ENCODE measurements at regions not wholly inside any gene's neighbourhood (a gene's known extent, or its start where the extent isn't known, plus 50 kb on each side); places are given as distances from the start of the nearest gene placed in this dataset.

DNA sequence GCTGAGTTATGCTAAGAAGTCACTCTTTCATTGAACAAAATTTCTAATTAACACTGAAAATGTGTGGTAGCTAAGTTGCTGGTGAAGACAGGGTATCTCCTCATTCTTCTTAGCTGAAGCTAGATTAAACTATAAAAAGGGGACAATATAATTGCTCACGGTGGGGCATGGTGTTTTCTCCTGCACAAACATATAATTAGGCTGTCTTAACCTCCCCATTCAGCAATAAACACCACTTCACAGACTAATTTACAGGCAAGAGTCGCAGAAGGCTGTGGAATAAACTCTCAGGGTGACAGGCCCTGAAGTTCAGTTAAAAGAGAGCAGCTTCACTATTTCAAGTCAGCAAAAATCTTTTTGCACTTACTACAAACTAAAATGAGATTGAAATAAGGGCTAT is 338.9 kb upstream of the NT5E start:
- Histone ChIP-seq H3K9me2 (replicated peaks; ENCODE audit: insufficient read depth, low read length) (no peaks in the 10 kb centered on the region), H3K4me3 (ENCODE audit: insufficient read depth, low read length, poor library complexity, severe bottlenecking) (no peak overlapping the region), H3K9ac (ENCODE audit: low read length) (no peak overlapping the region), H4K20me1 (ENCODE audit: low read depth, low read length) (no peaks in the 10 kb centered on the region), H3K36me3 (ENCODE audit: low read length) (no peaks in the 10 kb centered on the region), H3K27ac (ENCODE audit: low read depth, low read length) (no peak overlapping the region), H3K4me2 (ENCODE audit: low read depth, low read length, poor library complexity, severe bottlenecking) (no peak overlapping the region), H3K79me2 (ENCODE audit: insufficient read depth, low read length) (no peaks in the 10 kb centered on the region), H3F3A (ENCODE audit: insufficient read depth) (no peaks in the 10 kb centered on the region), H2AFZ (ENCODE audit: low read depth, low read length, severe bottlenecking) (no peak overlapping the region), H3K27me3 (ENCODE audit: low read length) (no peaks in the 10 kb centered on the region), H3K9me3 (ENCODE audit: insufficient read depth, low read length) (no peaks in the 10 kb centered on the region)
- TF ChIP-seq, protein P1, sequence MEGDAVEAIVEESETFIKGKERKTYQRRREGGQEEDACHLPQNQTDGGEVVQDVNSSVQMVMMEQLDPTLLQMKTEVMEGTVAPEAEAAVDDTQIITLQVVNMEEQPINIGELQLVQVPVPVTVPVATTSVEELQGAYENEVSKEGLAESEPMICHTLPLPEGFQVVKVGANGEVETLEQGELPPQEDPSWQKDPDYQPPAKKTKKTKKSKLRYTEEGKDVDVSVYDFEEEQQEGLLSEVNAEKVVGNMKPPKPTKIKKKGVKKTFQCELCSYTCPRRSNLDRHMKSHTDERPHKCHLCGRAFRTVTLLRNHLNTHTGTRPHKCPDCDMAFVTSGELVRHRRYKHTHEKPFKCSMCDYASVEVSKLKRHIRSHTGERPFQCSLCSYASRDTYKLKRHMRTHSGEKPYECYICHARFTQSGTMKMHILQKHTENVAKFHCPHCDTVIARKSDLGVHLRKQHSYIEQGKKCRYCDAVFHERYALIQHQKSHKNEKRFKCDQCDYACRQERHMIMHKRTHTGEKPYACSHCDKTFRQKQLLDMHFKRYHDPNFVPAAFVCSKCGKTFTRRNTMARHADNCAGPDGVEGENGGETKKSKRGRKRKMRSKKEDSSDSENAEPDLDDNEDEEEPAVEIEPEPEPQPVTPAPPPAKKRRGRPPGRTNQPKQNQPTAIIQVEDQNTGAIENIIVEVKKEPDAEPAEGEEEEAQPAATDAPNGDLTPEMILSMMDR (IDR thresholded peaks at IDR 0.05; ENCODE audit: insufficient read depth, low read length, poor library complexity, severe bottlenecking), result no peak

DNA sequence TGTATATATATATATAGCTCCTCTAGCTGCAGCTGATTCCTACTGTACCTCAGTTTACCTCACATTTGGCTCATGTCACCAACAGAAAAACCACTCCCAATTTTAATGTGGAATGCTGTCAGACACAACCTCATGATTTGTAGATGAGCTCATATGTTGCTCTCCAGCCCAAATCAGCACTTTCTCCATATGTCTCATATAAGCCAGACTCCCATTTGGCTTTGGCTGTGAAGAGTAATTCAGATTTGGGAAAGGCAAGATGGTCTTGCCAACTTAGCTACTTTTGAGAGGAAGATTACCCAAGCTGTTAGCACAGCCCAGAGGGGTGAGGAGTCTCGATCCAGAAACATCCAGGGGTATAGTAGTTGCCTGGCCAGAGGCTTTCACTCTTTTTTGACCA is 342.2 kb upstream of the NT5E start:
- H3K4me2 ChIP-seq (ENCODE audit: low read depth, low read length, poor library complexity, severe bottlenecking), result no peak overlapping the region
- no peak overlapping the region for H2AFZ ChIP-seq (ENCODE audit: low read depth, low read length, severe bottlenecking)
- H3K9me2 ChIP-seq (replicated peaks; ENCODE audit: insufficient read depth, low read length), result no peaks in the 10 kb centered on the region
- TF ChIP-seq, protein P1 (IDR thresholded peaks at IDR 0.05; ENCODE audit: insufficient read depth, low read length, poor library complexity, severe bottlenecking), result no peak
- TF ChIP-seq EZH2phosphoT487 (conservative IDR thresholded peaks at IDR 0.05; ENCODE audit: low read length), result no peak
- H4K20me1 ChIP-seq (ENCODE audit: low read depth, low read length), result no peaks in the 10 kb centered on the region
- no peaks in the 10 kb centered on the region for H3K79me2 ChIP-seq (ENCODE audit: insufficient read depth, low read length)
- H3K9ac ChIP-seq (ENCODE audit: low read length), result no peak overlapping the region
- H3K27me3 ChIP-seq (ENCODE audit: low read length), result no peaks in the 10 kb centered on the region
- H3K4me3 ChIP-seq (ENCODE audit: insufficient read depth, low read length, poor library complexity, severe bottlenecking), result no peak overlapping the region
- H3K9me3 ChIP-seq (ENCODE audit: insufficient read depth, low read length), result no peaks in the 10 kb centered on the region
- H3K27ac ChIP-seq (ENCODE audit: low read depth, low read length), result no peak overlapping the region
- no peaks in the 10 kb centered on the region for H3K36me3 ChIP-seq (ENCODE audit: low read length)
- no peaks in the 10 kb centered on the region for H3F3A ChIP-seq (ENCODE audit: insufficient read depth)

DNA sequence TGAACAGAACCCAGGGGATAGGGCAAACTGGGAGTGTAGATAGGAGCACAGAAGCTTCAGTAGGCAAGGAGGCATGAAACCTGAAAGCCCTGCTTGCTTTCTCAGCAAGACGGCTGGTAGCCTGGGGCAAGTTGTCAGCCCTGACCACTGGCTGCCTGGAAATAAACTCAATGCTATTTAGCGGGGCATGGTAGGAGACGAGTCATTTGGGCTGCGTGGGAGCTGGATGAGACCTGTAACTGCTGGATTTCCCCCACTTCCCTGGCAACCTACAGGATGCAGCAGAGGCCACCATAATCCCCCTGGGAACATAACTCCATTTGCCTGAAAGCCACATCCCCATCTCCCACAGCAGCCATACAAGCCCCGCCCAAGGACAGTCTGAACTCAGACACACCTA is 332.6 kb upstream of the TBX18 start:
- no peaks in the 10 kb centered on the region for H3K36me3 ChIP-seq (ENCODE audit: low read length)
- H3K9me3 ChIP-seq (ENCODE audit: insufficient read depth, low read length), result no peaks in the 10 kb centered on the region
- no peaks in the 10 kb centered on the region for H3K9me2 ChIP-seq (replicated peaks; ENCODE audit: insufficient read depth, low read length)
- no peak overlapping the region for H3K9ac ChIP-seq (ENCODE audit: low read length)
- H3K79me2 ChIP-seq (ENCODE audit: insufficient read depth, low read length), result no peaks in the 10 kb centered on the region
- no peak overlapping the region for H2AFZ ChIP-seq (ENCODE audit: low read depth, low read length, severe bottlenecking)
- H3F3A ChIP-seq (ENCODE audit: insufficient read depth), result no peaks in the 10 kb centered on the region
- no peaks in the 10 kb centered on the region for H3K27me3 ChIP-seq (ENCODE audit: low read length)
- H3K4me2 ChIP-seq (ENCODE audit: low read depth, low read length, poor library complexity, severe bottlenecking), result no peak overlapping the region
- no peak overlapping the region for H3K27ac ChIP-seq (ENCODE audit: low read depth, low read length)
- no peak overlapping the region for H3K4me3 ChIP-seq (ENCODE audit: insufficient read depth, low read length, poor library complexity, severe bottlenecking)
- no peaks in the 10 kb centered on the region for H4K20me1 ChIP-seq (ENCODE audit: low read depth, low read length)
- TF ChIP-seq, protein P1 (IDR thresholded peaks at IDR 0.05; ENCODE audit: insufficient read depth, low read length, poor library complexity, severe bottlenecking), result no peak
- no peak for TF ChIP-seq EZH2phosphoT487 (conservative IDR thresholded peaks at IDR 0.05; ENCODE audit: low read length)

DNA sequence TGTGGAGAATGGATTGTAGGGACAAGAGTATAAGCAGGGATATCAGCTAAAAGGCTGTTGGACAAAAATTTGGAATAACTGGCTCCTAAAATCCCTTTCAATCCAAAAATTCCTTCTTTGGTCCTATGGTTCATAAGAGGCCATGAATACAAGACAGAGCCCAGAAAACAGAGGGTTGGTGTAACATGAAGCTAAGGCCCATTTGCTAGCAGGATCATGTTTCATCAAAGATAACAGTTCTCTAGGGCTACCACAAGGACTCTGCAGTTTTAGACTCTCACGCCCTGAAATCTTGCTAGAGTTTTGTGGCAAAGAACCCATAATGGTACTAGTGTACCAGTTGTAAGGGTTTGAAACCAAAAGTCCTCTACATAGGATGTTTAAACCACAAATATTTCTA is 327.8 kb upstream of the TBX18 start:
- Histone ChIP-seq H4K20me1 (ENCODE audit: low read depth, low read length) (no peaks in the 10 kb centered on the region), H3K27ac (ENCODE audit: low read depth, low read length) (no peak overlapping the region), H3F3A (ENCODE audit: insufficient read depth) (no peaks in the 10 kb centered on the region), H3K4me2 (ENCODE audit: low read depth, low read length, poor library complexity, severe bottlenecking) (no peak overlapping the region), H3K9me2 (replicated peaks; ENCODE audit: insufficient read depth, low read length) (no peaks in the 10 kb centered on the region), H3K36me3 (ENCODE audit: low read length) (no peaks in the 10 kb centered on the region), H3K9me3 (ENCODE audit: insufficient read depth, low read length) (no peaks in the 10 kb centered on the region), H3K27me3 (ENCODE audit: low read length) (no peaks in the 10 kb centered on the region), H3K79me2 (ENCODE audit: insufficient read depth, low read length) (no peaks in the 10 kb centered on the region), H3K9ac (ENCODE audit: low read length) (no peak overlapping the region), H2AFZ (ENCODE audit: low read depth, low read length, severe bottlenecking) (no peak overlapping the region), H3K4me3 (ENCODE audit: insufficient read depth, low read length, poor library complexity, severe bottlenecking) (no peak overlapping the region)
- no peak for TF ChIP-seq EZH2phosphoT487 (conservative IDR thresholded peaks at IDR 0.05; ENCODE audit: low read length)
- TF ChIP-seq, protein P1 (IDR thresholded peaks at IDR 0.05; ENCODE audit: insufficient read depth, low read length, poor library complexity, severe bottlenecking), result no peak
